ENCODE measurements at regions not wholly inside any gene's neighbourhood (a gene's known extent, or its start where the extent isn't known, plus 50 kb on each side); places are given as distances from the start of the nearest gene placed in this dataset.

GRCh38 chr3:10683106-10683505 lies 132.9 kb upstream of the SLC6A11 start:
- TF ChIP-seq EZH2phosphoT487 (IDR thresholded peaks at IDR 0.05; ENCODE audit: insufficient read depth, low read depth), result no peak
- no peak for TF ChIP-seq EZH2 (IDR thresholded peaks at IDR 0.05; ENCODE audit: insufficient read depth, poor library complexity, severe bottlenecking)
